HS-27A (cell line): ENCODE measurements at regions not wholly inside any gene's neighbourhood (a gene's known extent, or its start where the extent isn't known, plus 50 kb on each side); places are given as distances from the start of the nearest gene placed in this dataset.
"Not testable (repeated sequence)": the region's sequence is repeated elsewhere in the genome, so short reads cannot be mapped to it uniquely, and the experiment has no call there.

Source experiments
- DNase-seq: peaks from one replicate; pipeline ENCODE4 v3.0.0-alpha.2; 2012; ENCODE audit warnings: low read depth, missing footprints

GRCh38 chr11:93032580-93032979 lies 63.1 kb downstream of the MTNR1B start:
- no peak for DNase-seq

GRCh38 chr11:93033093-93033492 lies 63.6 kb downstream of the MTNR1B start:
- no peak for DNase-seq

GRCh38 chr11:93034031-93034722 lies 64.7 kb downstream of the MTNR1B start:
- no peak for DNase-seq

- DNase-seq, result no peak
Observed at GRCh38 chr11:93034723-93035039, 65.2 kb downstream of the MTNR1B start.

GRCh38 chr11:93038521-93038920 lies 69.1 kb downstream of the MTNR1B start:
- DNase-seq, result no peak

- DNase-seq, result no peak
Observed at GRCh38 chr11:93039531-93040240, 70.2 kb downstream of the MTNR1B start.

GRCh38 chr11:93041682-93042081 lies 72.2 kb downstream of the MTNR1B start:
- no peak for DNase-seq

- DNase-seq, result not testable (repeated sequence)
Observed at GRCh38 chr11:93043186-93043585, 73.7 kb downstream of the MTNR1B start.

GRCh38 chr11:93049740-93050139 lies 80.3 kb downstream of the MTNR1B start:
- DNase-seq, result no peak

- DNase-seq, result peak; percentile 51
Observed at GRCh38 chr11:93051186-93051585, 81.7 kb downstream of the MTNR1B start.

- no peak for DNase-seq
Observed at GRCh38 chr11:93053864-93054263, 84.4 kb downstream of the MTNR1B start.

- no peak for DNase-seq
Observed at GRCh38 chr11:93054279-93054678, 84.8 kb downstream of the MTNR1B start.

- DNase-seq, result peak; percentile 96
Observed at GRCh38 chr11:93054881-93055280, 85.4 kb downstream of the MTNR1B start.

- no peak for DNase-seq
Observed at GRCh38 chr11:93059117-93059957, 89.9 kb downstream of the MTNR1B start.

- no peak for DNase-seq
Observed at GRCh38 chr11:93063086-93063485, 93.6 kb downstream of the MTNR1B start.

- not testable (repeated sequence) for DNase-seq
Observed at GRCh38 chr11:93065074-93065674, 95.7 kb downstream of the MTNR1B start.

- DNase-seq, result no peak
Observed at GRCh38 chr11:93067881-93068390, 98.5 kb downstream of the MTNR1B start.

GRCh38 chr11:93072229-93072914 lies 102.9 kb downstream of the MTNR1B start:
- DNase-seq, result no peak

GRCh38 chr11:93073026-93073425 lies 103.6 kb downstream of the MTNR1B start:
- no peak for DNase-seq

GRCh38 chr11:93073508-93074280 lies 104.2 kb downstream of the MTNR1B start:
- no peak for DNase-seq

GRCh38 chr11:93074352-93074751 lies 104.9 kb downstream of the MTNR1B start:
- no peak for DNase-seq
